WTC11 (cell line): ENCODE measurements at regions not wholly inside any gene's neighbourhood (a gene's known extent, or its start where the extent isn't known, plus 50 kb on each side); places are given as distances from the start of the nearest gene placed in this dataset.

Experiments used
- ATAC-seq: fragments of 200-7000 bp; cut with Tn5 transposase; 2 replicates; pipeline ENCODE4 v1.10.0; 2021; ENCODE audit warnings: mild to moderate bottlenecking, moderate library complexity
- CTCF ChIA-PET: fragments of 300-600 bp; sonication (Branson Sonifier 250); formaldehyde crosslinking; loops from one replicate; lab custom pipeline; 2021; ENCODE audit warnings: antibody characterized with exemption; lab: Charles Lee
- POLR2A ChIA-PET: fragments of 350-600 bp; sonication (Branson Sonifier 250); formaldehyde crosslinking; loops from one replicate; lab custom pipeline; 2021; ENCODE audit warnings: antibody characterized with exemption; lab: Charles Lee
- DNase-seq: peaks from one replicate; pipeline ENCODE4 v3.0.0; 2021; ENCODE audit warnings: low spot score
- H3K27ac Mint-ChIP-seq: 2 replicates; pipeline ENCODE4 v1.8.0; 2021; ENCODE audit warnings: mixed read lengths
- H3K27me3 Mint-ChIP-seq: 2 replicates; pipeline ENCODE4 v1.8.0; 2021; ENCODE audit warnings: low read depth, mild to moderate bottlenecking, moderate library complexity, mixed read lengths
- H3K36me3 Mint-ChIP-seq: 2 replicates; pipeline ENCODE4 v1.8.0; 2021; ENCODE audit warnings: mixed read lengths
- H3K4me1 Mint-ChIP-seq: 2 replicates; pipeline ENCODE4 v1.8.0; 2022; ENCODE audit warnings: mixed read lengths
- H3K4me3 Mint-ChIP-seq: 2 replicates; pipeline ENCODE4 v1.8.0; 2021; ENCODE audit warnings: mild to moderate bottlenecking, moderate library complexity, mixed read lengths
- H3K9me3 Mint-ChIP-seq: 2 replicates; pipeline ENCODE4 v1.8.0; 2021; ENCODE audit warnings: mixed read lengths
- ARID4B ChIP-seq: sonication (generic); formaldehyde crosslinking; IDR thresholded peaks from 2 replicates; pipeline ENCODE4 v1.8.0; 2023; ENCODE audit warnings: missing genetic modification reagents, mild to moderate bottlenecking, borderline replicate concordance
- ATF1 ChIP-seq: sonication (generic); formaldehyde crosslinking; IDR thresholded peaks from 2 replicates; pipeline ENCODE4 v1.8.1; 2023; ENCODE audit warnings: mild to moderate bottlenecking, moderate library complexity, missing genetic modification reagents
- CBFB ChIP-seq: sonication (generic); formaldehyde crosslinking; IDR thresholded peaks from 2 replicates; pipeline ENCODE4 v1.8.1; 2022; ENCODE audit warnings: mild to moderate bottlenecking, low read depth, missing genetic modification reagents
- CREB1 ChIP-seq: sonication (generic); formaldehyde crosslinking; IDR thresholded peaks from 2 replicates; pipeline ENCODE4 v1.8.0; 2023; ENCODE audit warnings: mild to moderate bottlenecking, missing genetic modification reagents
- CREM ChIP-seq: sonication (generic); formaldehyde crosslinking; IDR thresholded peaks from 2 replicates; pipeline ENCODE4 v1.8.1; 2022; ENCODE audit warnings: mild to moderate bottlenecking, missing genetic modification reagents, moderate library complexity
- E2F1 ChIP-seq: sonication (generic); formaldehyde crosslinking; IDR thresholded peaks from 2 replicates; pipeline ENCODE4 v1.8.0; 2022; ENCODE audit warnings: mild to moderate bottlenecking, missing genetic modification reagents
- ELF4 ChIP-seq: sonication (generic); formaldehyde crosslinking; IDR thresholded peaks from 2 replicates; pipeline ENCODE4 v1.8.1; 2022; ENCODE audit warnings: low read depth, mild to moderate bottlenecking, moderate library complexity, missing genetic modification reagents
- FOXK1 ChIP-seq: sonication (generic); formaldehyde crosslinking; IDR thresholded peaks from 2 replicates; pipeline ENCODE4 v1.8.0; 2022; ENCODE audit warnings: mild to moderate bottlenecking, moderate library complexity, missing genetic modification reagents
- GTF2I ChIP-seq: fragments of 250-450 bp; sonication (Bioruptor Pico); conservative IDR thresholded peaks from 2 replicates; pipeline ENCODE4 v1.4.0; 2021; ENCODE audit warnings: mild to moderate bottlenecking
- HMGXB4 ChIP-seq: sonication (generic); formaldehyde crosslinking; IDR thresholded peaks from 2 replicates; pipeline ENCODE4 v1.8.1; 2023; ENCODE audit warnings: mild to moderate bottlenecking, moderate library complexity, missing genetic modification reagents
- KAT7 ChIP-seq: sonication (generic); formaldehyde crosslinking; IDR thresholded peaks from 2 replicates; pipeline ENCODE4 v1.8.1; 2023; ENCODE audit warnings: missing genetic modification reagents, mild to moderate bottlenecking, borderline replicate concordance
- MAX ChIP-seq: sonication (generic); formaldehyde crosslinking; IDR thresholded peaks from 2 replicates; pipeline ENCODE4 v1.8.0; 2022; ENCODE audit warnings: mild to moderate bottlenecking, missing genetic modification reagents
- MXD4 ChIP-seq: fragments of 250-450 bp; sonication (Bioruptor Pico); IDR thresholded peaks from 2 replicates; pipeline ENCODE4 v1.8.0; 2021; ENCODE audit warnings: mild to moderate bottlenecking, moderate library complexity, borderline replicate concordance
- NFATC4 ChIP-seq: fragments of 250-450 bp; sonication (Bioruptor Pico); IDR thresholded peaks from 2 replicates; pipeline ENCODE4 v1.9.0; 2021; ENCODE audit warnings: mild to moderate bottlenecking
- NFE2L1 ChIP-seq: sonication (generic); formaldehyde crosslinking; IDR thresholded peaks from 2 replicates; pipeline ENCODE4 v1.8.1; 2023; ENCODE audit warnings: missing genetic modification reagents
- PREB ChIP-seq: sonication (generic); formaldehyde crosslinking; IDR thresholded peaks from 2 replicates; pipeline ENCODE4 v1.8.1; 2022; ENCODE audit warnings: mild to moderate bottlenecking, missing genetic modification reagents, moderate library complexity, borderline replicate concordance
- SOX15 ChIP-seq: fragments of 250-450 bp; sonication (Bioruptor Pico); IDR thresholded peaks from 2 replicates; pipeline ENCODE4 v1.9.0; 2021; ENCODE audit warnings: mild to moderate bottlenecking
- SP1 ChIP-seq: sonication (generic); formaldehyde crosslinking; conservative IDR thresholded peaks from 2 replicates; pipeline ENCODE4 v1.8.1; 2022; ENCODE audit warnings: missing genetic modification reagents
- TEAD1 ChIP-seq: sonication (generic); formaldehyde crosslinking; IDR thresholded peaks from 2 replicates; pipeline ENCODE4 v1.8.0; 2022; ENCODE audit warnings: mild to moderate bottlenecking, missing genetic modification reagents
- ZNF416 ChIP-seq: fragments of 250-450 bp; sonication (Bioruptor Pico); IDR thresholded peaks from 2 replicates; pipeline ENCODE4 v1.9.0; 2021; ENCODE audit warnings: mild to moderate bottlenecking, inconsistent platforms
- ZNF671 ChIP-seq: fragments of 250-450 bp; sonication (Bioruptor Pico); IDR thresholded peaks from 2 replicates; pipeline ENCODE4 v1.8.0; 2021; ENCODE audit warnings: mild to moderate bottlenecking
- ZSCAN18 ChIP-seq: fragments of 250-450 bp; sonication (Bioruptor Pico); IDR thresholded peaks from 2 replicates; pipeline ENCODE4 v2.1.2; 2022; ENCODE audit warnings: mild to moderate bottlenecking, moderate library complexity

GRCh38 chr2:19846567-19846966 lies 55.2 kb downstream of the TTC32 start:
- H3K27ac Mint-ChIP-seq, result no peak overlapping the region
- no peaks in the 10 kb centered on the region; the same call in 1 of the 2 replicates for H3K4me1 Mint-ChIP-seq
- TF ChIP-seq NFE2L1 (CRISPR knock-in tag) (no peak), NFATC4 (CRISPR knock-in tag) (no peak), ZNF671 (CRISPR knock-in tag) (no peak), SP1 (CRISPR knock-in tag) (no peak), ARID4B (CRISPR knock-in tag) (no peak), PREB (CRISPR knock-in tag) (no peak), GTF2I (no peak), ELF4 (CRISPR knock-in tag) (no peak), CREM (CRISPR knock-in tag) (no peak), FOXK1 (CRISPR knock-in tag) (no peak), CREB1 (no peak), MAX (no peak), HMGXB4 (no peak), ZNF416 (CRISPR knock-in tag) (no peak), TEAD1 (no peak), SOX15 (CRISPR knock-in tag) (no peak), ATF1 (CRISPR knock-in tag) (no peak), ZSCAN18 (no peak), KAT7 (CRISPR knock-in tag) (no peak)
- TF ChIP-seq, all 79 proteins: peak for 0
- Mint-ChIP-seq H3K9me3 (peaks cover 11% of the 10 kb centered on the region), H3K27me3 (peaks cover 3% of the 10 kb centered on the region; the same call in 1 of the 2 replicates), H3K4me3 (no peak overlapping the region), H3K36me3 (no peaks in the 10 kb centered on the region)
- DNase-seq (no peak), ATAC-seq (no peak)
- POLR2A ChIA-PET, result no interaction called here
- CTCF ChIA-PET, result no interaction called here

GRCh38 chr2:19846030-19846429 lies 55.8 kb downstream of the TTC32 start:
- H3K36me3 Mint-ChIP-seq, result no peaks in the 10 kb centered on the region
- H3K27ac Mint-ChIP-seq, result no peak overlapping the region
- peaks cover 3% of the 10 kb centered on the region; the same call in 1 of the 2 replicates for H3K27me3 Mint-ChIP-seq
- CTCF ChIA-PET, result interaction anchor here (1.0 kb wide), 1 partner anchor 142 kb away, joined by 3 read pairs; no protein-coding TSS in a partner anchor
- H3K9me3 Mint-ChIP-seq, result peaks cover 11% of the 10 kb centered on the region
- no peaks in the 10 kb centered on the region; the same call in 1 of the 2 replicates for H3K4me1 Mint-ChIP-seq
- H3K4me3 Mint-ChIP-seq, result no peak overlapping the region
- POLR2A ChIA-PET, result no interaction called here
- ATAC-seq (no peak), DNase-seq (no peak)
- TF ChIP-seq MXD4, result no peak
- no peak for TF ChIP-seq NFATC4 (CRISPR knock-in tag)
- TF ChIP-seq ZNF416 (CRISPR knock-in tag), result no peak
- no peak for TF ChIP-seq E2F1 (CRISPR knock-in tag)
- TF ChIP-seq CBFB (CRISPR knock-in tag), result no peak
- no peak for TF ChIP-seq KAT7 (CRISPR knock-in tag)
- TF ChIP-seq, all 79 proteins: peak for 0
